Right forelimb (tissue), 1 donor: ENCODE measurements at regions not wholly inside any gene's neighbourhood (a gene's known extent, or its start where the extent isn't known, plus 50 kb on each side); places are given as distances from the start of the nearest gene placed in this dataset.
"Not testable (repeated sequence)": the region's sequence is repeated elsewhere in the genome, so short reads cannot be mapped to it uniquely, and the experiment has no call there.

Experiments
- DNase-seq: peaks from one replicate; pipeline ENCODE4 v3.0.0-alpha.2; 2018

GRCh38 chr10:29363930-29364329 is 75.1 kb downstream of the LYZL1 start:
- DNase-seq: not testable (repeated sequence)

- not testable (repeated sequence) for DNase-seq
These were observed 77.3 kb downstream of the LYZL1 start for GRCh38 chr10:29366206-29366605.

- DNase-seq: no peak
These were observed 80.5 kb downstream of the LYZL1 start for GRCh38 chr10:29369419-29369818.

- peak; percentile 56 for DNase-seq
These were observed 81.5 kb downstream of the LYZL1 start for GRCh38 chr10:29370097-29371092.

GRCh38 chr10:29372920-29373319 is 84.0 kb downstream of the LYZL1 start:
- DNase-seq: no peak

DNA sequence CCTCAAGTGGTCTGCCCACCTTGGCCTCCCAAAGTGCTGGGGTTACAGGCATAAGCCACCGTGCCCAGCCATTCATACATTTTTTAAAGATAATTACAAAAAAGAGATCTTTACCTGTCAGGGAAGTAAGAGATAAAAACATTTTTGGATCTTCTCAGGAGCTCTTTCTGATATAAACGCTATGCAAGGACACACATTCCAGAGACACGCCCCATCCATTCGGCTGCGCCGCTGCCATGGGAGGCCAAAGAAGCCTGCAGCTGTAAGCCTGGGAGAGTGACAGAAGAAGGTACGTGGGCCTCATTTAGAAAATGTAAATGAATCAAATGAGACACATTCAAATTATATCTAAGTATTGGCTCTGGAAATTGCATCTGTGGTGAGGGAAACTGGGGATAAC is 85.3 kb downstream of the LYZL1 start:
- DNase-seq: no peak

GRCh38 chr10:29375888-29376287 is 87.0 kb downstream of the LYZL1 start:
- no peak for DNase-seq

GRCh38 chr10:29377333-29377961 is 88.6 kb downstream of the LYZL1 start:
- no peak for DNase-seq

DNA sequence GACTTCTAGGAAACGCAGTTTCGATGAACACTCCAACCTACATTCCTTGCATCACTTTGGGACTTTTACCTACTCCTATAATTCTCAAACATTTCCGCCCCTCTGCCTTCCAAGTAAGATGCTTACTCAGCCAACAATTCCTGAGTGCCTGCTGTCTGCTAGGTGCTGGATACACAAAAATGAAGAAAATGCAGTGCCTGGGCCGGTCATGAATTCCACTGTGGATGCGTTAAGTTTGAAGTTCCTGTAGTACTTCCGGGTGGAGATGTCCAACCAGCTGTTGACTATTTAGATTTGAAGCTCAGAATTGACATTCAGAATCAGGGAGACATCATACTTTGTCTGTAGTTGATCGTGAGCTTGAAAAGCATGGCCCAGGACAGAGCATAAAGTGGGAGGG is 89.2 kb downstream of the LYZL1 start:
- DNase-seq: no peak

GRCh38 chr10:29379208-29379607 is 90.3 kb downstream of the LYZL1 start:
- no peak for DNase-seq

DNA sequence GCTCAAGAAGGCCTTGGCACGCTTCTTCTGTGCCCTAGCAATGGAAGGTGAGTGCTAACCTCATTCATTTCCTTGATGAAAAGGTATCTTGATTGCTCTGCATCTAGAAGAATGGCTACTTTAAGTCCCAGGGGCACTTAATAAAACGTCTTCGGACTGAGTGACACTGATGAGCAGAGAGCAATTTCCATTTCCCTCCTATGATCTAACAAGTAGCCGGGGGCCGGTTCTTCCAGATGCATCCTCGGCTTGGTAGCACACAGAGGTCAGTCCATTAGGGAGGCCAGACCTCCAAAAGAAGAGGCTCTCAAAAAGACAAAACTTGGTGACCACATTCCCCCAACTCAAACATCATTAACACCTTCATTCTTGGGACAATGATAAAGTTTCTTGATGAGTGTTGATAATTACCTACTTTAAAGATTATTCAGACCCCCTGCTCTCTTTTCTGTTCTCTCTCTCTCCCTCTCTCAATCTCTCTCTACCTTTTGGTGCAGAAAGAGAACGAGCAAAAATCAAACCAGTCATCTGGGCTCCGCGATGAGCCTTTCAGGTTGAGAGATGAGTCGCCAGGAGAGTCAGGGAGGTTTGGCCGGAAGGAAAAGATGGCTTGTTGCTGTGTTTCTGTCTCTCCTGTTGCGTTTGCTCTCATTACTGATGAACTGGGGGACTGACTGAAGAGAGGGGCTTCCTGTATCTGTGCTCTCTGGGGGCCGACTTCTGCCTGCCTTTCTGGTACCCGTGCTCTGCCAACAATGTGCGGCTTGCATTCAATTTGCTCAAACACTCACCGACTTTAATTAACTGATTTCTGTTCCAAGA is 91.1 kb downstream of the LYZL1 start:
- not testable (repeated sequence) for DNase-seq

GRCh38 chr10:29380599-29381511 is 92.0 kb downstream of the LYZL1 start:
- DNase-seq: not testable (repeated sequence)

- no peak for DNase-seq
These were observed 97.6 kb downstream of the LYZL1 start for GRCh38 chr10:29386342-29386999.

DNA sequence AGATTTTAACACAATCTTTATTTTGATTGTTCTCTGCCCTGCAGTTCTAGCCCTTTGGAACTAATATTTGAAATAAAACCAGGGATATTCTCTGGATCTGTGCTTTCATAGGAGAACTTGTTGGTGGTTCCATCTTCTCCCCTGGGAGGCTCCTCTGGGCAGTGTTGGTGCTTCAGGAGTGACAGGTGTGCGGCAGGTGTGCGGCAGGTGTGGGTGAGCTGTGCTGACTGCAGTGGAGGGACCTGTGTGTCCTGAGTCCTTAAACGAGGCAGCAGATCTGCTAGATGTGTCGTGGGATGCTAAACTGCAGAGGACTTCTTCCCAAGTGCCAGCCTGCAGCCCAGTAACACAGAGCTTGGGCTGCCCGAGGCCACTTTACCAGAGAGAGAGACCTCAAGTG is 98.4 kb downstream of the LYZL1 start:
- DNase-seq: no peak

- DNase-seq: not testable (repeated sequence)
These were observed 99.2 kb downstream of the LYZL1 start for GRCh38 chr10:29388112-29388511.

DNA sequence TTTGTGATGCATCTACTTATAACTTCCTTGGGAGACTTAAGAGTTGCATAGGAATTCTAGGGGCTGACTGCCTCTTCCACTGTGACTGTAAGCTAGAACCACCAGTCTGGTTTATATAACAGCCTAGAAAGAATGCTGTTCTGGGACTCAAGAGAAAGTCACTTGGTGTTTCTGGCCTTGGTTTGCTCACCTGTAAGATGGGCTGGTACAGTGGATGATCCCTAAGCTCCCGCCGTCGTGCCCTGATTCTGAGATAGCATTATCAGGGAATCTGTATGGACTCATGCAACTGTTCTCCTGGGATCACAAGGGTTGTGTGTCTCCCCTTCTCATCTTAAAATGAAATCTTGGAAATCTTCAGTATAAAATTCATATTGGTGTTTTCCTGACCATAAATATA is 100.6 kb downstream of the LYZL1 start:
- DNase-seq: no peak

DNA sequence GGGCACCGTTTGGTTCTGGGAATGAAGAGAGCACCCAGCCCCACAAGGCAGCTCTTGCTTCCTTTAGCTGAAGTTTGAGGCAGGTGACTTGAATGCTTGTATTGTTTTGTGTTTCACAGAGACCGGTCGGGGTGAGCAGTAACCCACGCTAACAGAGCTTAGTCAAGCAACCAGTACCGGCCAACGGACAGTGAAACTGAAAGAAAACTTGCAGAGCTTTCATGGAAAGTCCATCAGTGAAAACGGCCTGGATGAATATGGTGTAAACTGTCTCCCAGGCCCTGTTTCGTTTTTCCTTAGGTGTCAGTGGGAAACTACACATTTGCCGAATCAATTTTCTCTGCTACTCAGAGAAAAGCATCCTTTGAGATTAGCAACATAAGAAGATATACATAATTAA is 101.1 kb downstream of the LYZL1 start:
- no peak for DNase-seq

DNA sequence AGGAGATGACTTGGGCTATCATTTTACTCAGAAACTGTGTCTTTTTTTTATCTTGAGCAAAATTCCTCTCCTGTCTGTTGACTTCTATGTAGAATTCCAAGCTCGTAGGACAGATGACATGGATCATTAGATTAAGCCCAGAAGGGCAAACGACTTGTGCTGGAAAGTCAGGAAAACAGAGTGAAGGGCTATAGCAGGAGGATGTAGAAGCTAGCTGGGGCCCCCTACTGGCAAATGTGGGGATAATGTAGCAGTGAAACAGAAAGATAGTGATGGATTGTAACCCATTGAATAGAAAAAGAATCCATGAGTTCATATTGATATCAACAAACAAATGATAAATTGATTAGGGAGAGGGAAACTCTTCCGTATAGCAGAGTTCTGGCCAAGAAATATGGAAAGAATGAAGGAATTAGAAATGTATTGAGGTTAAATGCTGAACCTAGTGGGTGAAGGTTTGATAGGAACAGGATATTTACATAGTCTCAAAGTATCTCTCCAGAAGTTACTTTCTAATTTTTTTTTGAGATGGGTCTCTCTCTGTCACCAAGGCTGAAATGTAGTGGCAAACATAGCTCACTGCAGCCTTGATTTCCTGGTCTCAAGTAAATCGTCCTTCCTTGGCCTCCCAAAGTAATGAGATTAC is 103.6 kb downstream of the LYZL1 start:
- DNase-seq: no peak

DNA sequence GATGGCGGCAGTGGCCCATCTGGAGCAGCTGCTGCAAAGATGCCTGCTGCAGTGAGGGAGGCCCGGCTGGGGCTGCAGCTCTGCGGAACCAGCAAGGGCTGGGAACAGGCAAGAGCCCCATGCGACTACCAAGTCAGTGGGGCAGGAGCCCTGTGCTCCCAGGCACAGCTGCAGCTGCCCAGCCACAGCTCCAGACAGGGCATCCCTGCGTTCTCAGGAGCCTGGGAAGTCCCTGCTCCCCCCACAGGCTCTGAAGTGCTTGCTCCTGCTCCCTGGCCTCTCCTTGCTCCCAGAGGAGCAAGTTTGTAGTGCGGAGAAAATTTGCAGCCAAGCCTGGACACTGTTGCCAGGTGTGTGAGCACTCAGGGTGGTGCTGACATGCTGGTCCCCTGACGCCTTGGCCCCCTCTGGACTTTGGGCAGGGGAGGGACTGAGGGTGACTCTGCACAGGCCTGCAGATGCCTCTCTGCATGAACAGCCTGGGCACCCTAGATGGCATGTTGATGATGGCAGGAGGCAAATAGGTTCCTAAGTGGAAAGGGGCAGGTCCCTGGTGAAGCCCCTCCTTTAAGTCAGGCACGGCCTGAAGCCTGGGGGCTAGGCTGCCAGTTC is 105.6 kb downstream of the LYZL1 start:
- no peak for DNase-seq

DNA sequence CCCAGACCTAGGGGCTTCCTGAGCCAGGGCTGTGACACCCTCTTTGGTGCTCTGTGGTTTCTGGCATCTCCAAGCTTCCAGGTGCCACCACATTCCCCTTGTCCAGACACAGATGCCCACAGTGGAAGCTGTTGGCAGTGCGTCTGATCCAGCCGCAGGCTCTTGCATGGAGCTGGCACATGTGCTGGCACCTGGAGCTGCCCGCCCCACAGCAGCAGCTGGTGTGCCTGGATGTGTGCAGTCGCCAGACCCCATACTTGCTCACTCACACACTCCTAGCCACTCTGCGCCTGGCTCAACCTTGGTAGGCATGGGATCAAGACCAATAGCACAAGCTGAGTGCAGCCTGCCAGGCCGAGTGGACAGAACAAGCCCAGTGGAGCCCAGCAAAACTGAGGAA is 106.5 kb downstream of the LYZL1 start:
- no peak for DNase-seq

GRCh38 chr10:29397221-29397620 is 108.4 kb downstream of the LYZL1 start:
- DNase-seq: no peak
